Superior temporal gyrus (tissue), 1 donor: ENCODE measurements at regions not wholly inside any gene's neighbourhood (a gene's known extent, or its start where the extent isn't known, plus 50 kb on each side); places are given as distances from the start of the nearest gene placed in this dataset.

ENCODE experiments used
- DNase-seq: peaks from one replicate; pipeline ENCODE4 v3.0.0-alpha.2; 2016; ENCODE audit errors: extremely low spot score

DNA sequence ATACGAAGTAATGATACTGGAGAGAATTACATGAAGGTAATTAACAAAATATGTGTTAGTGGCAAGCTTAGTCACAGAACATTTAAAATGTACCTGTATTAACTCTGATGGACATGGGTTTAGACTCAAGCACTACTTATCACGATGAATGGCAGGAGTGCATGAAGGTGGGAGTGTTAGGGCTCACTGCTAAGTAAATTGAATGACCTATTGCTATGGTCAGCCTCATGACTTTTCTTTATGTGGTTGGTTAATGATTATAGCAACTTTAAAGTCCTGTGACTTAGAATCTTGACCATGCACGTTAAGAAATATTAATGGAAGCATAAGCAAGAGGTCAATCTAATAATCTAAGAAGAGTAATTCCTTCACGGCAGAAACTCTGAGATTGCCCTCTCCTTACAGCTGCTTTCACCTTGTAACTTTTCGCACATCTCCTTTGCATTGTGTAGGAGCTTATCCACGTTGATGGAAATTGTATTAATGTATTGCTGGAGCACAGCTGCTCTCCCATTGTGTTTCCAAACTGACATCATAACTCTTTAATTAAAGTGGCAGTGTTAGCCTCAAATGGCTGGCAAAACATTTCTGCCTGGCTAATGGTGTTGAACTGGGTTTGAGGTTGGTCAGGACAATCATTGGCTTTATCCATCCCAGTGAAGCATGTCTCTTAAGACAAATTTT is 114.5 kb downstream of the RXFP2 start:
- DNase-seq: no peak

DNA sequence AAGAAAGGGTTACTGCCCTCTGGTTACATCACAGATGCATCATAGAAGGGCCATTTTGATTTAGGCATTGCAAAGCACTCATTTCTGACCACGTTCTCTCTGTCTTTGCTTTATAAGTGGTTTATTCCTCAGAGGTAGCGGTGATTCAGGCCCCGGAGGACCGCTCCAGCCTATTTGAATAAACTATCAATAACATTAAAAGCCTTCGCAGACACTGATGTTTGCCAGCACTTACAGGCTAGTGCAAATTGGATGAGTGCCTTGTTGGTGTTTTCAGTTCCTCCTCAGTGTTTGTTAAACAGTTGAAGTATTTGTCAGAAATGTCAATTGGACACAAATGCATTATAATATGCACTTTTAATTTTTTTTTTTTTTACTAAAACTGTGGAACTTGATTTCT is 120.2 kb downstream of the RXFP2 start:
- no peak for DNase-seq

DNA sequence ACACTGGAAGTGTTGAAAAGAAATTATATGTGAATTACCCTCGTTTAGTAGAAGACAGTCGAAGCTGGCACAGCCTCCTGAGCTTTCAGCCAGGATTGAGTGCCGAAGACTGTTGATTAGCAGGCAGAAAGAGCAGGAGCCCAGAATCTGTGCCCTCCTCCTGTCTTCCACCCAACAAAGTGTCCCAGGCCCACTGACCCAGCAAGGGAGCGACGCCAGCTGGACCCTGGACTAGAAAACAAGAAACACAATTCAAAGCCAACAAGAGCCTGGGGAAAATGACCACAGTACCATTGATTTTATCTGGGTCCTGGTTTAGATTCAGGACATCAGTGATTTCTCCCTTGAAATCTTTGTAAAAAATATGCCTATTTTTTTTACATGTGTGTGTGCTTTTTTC is 120.7 kb downstream of the RXFP2 start:
- DNase-seq: no peak

DNA sequence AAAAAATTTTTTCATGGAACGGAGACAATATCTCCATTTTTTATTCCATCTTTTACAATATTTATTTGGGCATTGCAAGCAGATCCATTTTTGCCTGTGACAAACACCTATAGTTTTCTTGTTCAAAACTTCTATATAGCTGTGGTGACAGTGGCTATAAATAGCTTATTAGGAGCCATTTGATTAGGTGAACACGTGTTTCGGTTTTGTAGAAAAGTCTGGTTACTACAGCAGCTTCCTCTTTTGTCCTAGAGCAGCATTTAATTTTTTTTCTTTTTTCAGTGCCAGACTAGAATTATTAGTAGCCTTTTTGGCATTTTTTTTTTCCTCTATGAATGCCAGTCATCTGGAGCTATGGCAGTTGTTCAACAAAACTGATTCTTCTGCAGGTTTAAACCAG is 123.5 kb downstream of the RXFP2 start:
- DNase-seq: no peak

DNA sequence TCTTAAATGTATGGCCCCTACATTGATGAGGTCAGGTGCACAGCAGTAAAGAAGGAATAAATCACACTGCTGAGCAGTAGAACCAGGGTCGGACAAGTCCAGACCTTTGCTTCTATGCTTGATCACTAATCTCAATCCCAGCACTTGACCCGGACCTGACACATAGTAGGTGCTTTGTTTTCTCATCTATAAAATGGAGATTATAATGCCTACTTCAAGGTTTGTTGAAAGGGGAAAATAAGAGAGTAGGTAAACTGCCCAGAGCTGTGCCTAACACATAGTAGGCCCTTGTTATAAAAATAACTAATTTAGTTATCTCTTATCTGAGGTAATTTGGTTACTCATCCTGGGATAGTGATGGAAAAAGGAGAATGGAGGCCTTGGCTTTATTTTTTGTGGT is 125.0 kb downstream of the RXFP2 start:
- no peak for DNase-seq

DNA sequence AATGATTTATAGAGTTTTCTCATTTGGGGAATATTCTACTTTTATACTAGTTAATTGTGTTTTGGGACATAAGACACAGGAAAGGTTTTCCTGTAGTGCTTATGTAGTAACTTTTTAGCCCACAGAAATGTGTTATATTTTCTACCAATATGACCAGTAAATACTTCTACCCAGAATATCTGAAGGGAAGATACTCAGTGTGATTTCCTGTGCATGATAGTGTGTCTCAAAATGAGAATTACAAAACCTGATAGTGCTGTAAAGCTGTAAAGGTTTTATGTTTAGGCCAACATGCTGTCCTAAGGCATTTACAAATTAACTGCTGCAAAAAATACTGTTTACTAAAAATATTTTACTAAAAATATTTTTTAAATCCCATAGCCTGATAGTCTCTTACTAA is 126.8 kb downstream of the RXFP2 start:
- no peak for DNase-seq

DNA sequence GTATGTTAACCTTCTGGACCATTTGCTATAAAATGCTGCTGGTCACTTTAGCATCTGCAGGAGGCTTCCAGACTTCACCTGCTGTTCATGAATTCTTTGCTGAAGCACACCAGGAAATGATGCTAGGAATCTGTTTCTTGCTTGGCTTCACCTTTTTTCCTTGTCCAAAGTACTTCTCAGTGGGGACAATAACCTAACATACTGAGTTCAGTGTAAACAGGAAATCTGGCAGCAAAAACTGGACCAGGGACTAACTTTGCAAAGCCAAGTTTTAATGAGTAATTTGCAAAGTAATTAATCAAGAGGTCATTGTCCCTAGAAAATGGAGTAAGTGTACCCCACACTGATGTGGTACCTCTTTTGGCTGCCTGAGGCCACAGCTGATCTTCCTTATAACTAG is 128.4 kb downstream of the RXFP2 start:
- DNase-seq: no peak

DNA sequence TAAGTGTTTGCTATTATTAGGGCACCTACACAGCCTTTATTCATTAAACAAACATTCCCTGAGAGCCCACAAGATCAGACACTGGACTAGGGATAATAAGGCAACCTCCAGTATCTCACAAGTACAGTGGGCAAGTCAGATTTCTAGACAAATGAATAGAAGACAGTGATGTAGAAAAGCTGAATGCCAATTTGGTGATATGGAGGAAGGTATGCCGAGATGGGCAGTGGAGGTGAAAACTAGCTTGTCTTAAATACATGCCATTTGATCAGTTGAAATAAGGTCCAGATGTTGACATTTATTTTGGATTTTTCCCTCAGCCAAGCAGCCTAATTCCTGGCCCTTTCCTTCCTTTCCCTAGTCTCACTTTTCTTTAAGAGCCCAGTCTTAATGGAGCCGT is 130.3 kb downstream of the RXFP2 start:
- DNase-seq: no peak

DNA sequence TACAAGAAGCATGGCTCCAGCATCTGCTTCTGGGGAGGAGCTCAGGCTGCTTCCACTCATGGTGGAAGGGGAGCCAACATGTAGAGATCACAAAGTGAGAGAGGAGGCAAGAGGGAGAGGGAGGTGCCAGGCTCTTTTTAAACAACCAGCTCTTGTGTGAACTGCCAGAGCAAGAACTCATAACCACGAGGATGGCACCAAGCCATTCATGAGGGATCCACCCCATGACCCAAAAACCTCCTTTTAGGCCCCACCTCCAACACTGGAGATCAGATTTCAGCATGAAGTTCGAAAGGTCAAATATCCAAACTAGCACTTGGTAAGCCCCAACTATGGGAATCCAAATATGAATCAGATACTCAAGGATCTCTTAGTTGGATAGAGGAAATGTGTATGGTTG is 131.2 kb downstream of the RXFP2 start:
- no peak for DNase-seq

DNA sequence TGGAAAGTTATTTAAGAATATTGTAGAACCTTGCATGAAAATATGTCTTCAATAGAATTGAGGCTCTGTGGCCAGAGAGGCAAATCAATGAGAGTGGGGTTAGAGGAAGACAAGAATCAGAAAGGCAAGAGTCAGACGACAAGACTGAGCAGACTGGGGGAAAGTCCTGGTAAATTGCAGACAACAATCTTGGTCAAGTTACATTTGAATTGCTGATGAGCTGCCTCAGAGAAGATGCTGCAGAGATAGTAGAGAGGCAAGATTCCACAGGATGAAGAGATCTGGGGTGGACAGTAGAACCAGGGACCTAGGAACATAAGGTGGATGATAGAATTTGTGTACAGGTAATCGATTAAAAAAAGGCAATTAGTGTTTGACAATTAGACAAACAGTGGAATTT is 133.8 kb downstream of the RXFP2 start:
- DNase-seq: no peak

DNA sequence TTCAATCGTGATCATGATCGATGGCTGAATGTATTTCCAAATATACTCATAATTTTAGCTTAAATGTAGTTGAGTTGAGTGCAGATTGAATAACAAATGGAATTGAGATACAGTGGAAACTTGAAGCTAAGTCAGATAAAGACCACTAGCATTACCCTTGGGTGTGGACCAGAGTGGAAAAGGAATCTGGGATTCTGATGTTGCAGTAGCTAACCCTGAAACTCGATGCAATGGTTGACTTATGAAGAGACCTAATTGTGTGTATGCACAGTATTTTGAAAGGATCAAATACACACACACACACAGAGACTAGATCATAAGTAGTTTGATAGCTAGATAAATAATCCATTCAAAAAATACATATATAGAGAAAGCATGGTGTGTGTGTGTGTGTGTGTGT is 135.8 kb downstream of the RXFP2 start:
- DNase-seq: no peak

DNA sequence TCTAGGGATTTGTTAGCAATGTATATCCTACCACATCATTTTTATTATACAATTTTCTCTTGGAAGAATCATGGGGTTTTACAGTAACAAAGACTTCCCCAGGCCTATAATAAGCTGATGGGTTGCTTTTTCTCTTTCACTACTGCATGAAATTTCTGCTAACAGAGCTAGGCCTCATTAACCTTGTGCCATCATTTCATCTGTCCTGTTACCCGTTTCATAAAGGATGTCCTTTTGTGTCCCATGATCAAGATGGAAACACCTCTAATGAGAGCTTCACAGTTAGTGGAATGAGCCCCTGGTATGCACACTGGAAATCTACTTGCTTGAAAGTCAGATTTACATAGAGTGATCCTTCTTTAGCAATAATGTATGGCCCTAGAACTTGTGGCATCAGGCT is 138.7 kb downstream of the RXFP2 start:
- DNase-seq: no peak

DNA sequence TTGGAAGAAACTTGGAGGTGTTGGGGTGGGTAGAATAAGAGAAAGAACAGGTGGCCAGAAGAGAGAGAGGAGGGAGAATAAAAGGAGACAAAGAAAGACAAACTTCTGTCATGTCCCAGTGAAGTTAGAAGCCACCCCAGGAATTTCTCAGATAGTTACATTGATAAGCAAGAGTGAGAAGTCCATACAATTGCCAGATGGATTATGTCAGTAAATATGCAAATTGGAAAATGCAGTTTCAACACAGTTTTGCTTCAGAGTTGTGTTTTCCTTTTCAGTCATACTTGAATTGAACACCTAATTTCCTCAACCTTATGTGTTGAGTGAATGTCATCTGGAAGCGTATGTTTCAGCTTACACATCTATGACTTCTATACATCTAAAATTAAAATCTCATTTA is 139.2 kb downstream of the RXFP2 start:
- DNase-seq: no peak

DNA sequence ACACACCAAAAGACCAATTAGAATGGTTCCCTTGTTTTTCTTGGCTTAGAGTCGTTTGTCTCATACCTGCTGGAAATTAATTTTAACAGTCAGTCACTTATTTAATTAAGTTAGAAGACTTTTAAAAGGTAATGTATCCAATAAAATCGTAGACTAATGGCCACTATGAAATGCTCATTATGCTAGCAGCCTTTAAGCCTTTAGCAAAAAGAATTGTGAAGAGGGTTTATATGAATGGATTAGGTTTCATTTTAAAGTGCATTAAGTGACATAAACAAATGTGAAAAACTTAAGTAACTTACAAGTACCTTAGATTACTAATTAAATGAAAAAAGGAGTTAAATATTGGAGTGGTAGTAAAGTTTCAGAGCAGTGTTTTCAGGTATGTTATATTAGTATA is 139.6 kb downstream of the RXFP2 start:
- no peak for DNase-seq

DNA sequence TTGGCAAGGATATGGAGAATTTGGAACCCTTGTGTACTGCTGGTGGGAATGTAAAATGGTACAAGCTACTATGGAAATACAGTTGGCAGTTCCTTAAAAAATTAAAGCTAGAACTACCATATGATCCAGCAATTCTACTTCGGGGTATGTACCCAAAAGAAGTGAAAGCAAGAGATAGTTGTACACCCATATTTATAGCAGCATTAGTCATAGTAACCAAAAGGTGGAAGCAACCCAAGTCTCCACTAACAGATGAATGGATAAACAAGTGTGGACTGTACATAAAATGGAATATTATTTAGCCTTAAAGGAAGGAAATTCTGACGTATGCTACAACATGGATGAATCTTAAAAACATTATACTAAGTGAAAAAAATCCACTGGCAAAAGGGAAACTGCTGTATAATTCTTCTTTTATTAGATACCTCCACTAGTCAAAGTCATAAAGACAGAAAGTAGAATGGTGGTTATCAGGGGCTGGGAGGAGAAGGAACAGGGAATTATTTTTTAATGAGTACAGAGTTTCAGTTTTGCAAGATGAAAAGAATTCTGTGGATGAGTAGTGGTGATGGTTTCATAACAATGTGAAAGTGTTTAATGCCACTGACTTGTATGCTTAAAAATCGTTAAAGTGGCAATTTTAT is 141.6 kb downstream of the RXFP2 start:
- DNase-seq: no peak

DNA sequence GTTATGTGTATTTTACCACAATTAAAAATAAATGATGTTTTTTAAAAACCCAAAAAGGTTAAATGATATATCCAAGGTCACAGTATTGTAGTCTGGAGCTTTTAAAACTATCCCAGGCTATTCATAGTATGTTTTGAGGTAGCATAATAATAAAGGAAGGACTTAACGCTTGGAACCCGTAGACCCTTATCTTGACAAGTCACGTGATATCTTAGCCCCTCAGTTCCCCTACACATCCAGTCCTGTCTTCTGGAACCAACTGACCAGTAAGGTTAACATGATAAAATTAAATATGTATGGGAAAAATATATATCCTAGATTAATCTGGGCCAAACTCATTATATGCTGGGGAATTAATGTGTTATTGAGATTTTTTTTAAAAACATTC is 142.2 kb downstream of the RXFP2 start:
- DNase-seq: no peak

DNA sequence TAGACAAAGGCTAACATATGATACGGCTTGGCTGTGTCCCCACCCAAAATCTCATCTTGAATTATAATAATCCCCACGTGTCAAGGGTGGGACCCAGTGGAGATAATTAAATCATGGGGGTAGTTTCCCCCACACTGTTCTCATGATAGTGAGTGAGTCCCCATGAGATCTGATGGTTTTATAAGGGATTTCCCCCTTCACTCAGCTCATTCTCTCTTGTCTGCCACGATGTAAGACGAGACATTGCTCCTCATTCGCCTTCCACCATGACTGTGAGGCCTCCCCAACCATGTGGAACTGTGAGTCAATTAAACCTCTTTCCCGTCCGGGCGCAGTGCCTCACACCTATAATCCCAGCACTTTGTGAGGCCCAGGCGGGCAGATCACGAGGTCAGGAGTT is 143.5 kb downstream of the RXFP2 start:
- DNase-seq: no peak

DNA sequence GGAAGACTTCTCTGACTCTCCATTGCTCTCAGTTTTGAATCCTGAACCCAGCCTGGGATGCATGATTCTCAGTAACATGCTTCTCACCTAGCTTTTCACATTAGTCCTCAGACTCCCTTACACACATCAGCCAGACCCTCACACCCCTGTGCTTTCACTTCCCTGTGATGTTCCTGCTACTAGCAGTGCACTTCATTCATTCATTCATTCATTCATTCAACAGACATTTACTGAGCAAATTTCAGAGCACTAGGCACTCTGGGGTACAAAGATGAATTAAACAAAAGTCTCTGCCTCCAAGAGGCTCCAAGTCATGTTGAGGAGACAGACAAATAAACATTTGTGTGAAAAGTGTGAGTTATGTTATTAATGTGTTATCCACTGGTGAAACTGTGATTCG is 145.2 kb downstream of the RXFP2 start:
- no peak for DNase-seq

DNA sequence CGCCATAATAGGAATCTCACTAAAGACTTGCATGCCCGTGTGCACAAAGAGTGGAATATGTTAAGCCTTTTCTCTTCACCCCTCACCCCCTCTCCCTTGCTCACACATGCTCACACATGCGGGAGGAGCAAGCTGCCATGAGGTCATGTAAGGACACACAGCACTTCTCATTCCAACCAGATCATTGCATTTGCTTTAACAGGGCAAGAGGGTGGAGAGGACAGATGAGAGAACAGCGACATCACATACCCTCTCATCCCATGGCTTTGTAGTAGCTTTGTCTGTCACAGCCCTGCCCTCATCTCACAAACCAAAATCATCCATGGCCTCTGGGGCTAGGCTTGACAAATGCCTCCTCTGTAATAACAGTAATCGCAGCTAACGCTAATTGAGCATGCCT is 145.6 kb upstream of the FRY start:
- no peak for DNase-seq

DNA sequence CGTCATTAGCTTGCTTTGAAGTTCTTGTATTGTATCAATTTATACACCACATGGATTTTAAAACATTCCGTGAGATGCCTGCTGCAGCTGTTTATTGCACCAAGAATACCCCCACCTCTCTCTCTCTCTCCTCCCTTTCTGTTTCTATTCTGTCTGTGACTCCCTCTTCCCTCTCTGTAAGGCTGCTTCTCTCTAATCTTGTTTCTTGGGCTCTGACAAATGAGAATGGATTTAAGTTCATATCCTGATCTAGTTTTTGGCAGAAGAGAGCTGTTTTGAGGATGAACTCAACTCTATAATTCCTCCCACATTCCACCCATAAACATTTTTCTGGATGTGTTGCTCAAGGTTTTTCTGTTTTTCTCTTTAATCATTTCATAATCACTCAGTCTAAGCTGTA is 144.3 kb upstream of the FRY start:
- no peak for DNase-seq

DNA sequence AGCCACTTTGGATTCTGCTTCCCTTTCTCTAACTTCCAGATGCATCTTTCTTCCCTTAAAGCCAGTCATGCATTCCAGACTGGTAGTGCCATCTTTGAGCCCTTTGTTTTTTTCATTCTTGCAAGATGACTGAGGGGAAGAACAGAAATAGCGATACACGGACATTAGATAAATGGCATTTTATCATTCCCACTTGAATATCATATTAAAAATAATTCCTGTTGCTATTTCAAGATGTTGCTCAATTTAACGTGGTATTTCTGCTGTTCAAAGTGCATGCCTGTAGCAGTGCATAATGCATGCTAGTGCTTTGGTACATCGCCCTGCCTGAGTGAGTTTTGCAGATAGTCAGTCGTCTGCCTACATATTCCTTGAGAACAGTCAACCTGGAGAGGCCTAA is 140.6 kb upstream of the FRY start:
- DNase-seq: no peak

DNA sequence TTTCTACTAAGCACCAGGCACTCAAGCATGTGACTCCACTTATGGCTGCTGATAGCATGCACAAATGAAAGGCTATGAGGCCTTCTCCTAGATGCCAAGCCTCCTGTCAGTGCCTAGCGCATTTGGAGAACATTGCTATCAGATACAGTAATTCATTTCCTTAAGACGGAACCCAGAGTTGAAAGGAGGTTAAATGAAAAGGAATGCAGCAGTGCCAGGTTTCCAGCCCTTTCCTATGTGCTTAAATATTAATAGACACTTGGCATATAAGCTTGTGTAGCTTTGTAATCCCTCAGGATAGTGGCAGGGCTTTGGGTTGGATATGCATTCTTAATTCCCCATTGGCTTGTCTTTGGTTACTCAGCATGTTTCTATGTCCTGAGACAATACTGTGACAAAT is 140.1 kb upstream of the FRY start:
- DNase-seq: no peak

DNA sequence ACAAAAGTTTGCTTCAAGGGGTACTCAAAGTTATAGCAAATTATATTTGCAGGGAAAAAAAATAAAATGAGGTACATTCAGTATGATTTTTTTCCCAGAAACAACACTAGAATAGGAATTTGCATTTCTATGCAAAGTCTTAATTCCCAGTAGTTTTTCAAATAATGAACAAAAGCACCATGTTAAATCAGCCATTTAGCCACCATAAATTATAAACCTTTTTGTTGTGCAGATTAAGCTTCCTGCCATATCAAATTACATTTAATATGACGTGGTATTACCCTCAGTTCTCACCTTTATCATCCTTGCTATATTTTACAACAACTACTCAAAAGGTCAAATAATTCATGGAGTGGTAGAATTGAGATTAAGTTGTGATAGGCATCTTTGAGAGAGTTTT is 136.6 kb upstream of the FRY start:
- DNase-seq: no peak

DNA sequence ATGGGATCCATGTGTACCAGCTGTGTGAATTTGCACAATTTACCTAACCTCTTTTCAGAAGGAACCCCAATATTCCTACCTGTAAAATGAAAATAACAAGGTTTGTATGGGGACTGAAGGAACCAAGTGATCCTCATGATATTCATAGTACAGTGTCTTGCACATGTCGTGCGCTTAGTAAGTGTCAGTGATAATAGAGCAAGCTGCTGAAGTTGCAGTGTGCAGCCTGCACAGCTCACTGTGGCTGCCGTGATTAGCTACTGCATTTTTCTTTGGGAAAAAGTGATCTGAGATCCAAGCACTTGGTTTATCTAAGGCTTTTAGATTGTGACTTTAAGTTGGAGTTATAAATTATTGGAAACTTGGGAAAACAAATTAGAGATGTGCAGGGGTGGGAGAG is 135.9 kb upstream of the FRY start:
- no peak for DNase-seq
